Endothelial cell of umbilical vein (primary cell): ENCODE measurements at regions not wholly inside any gene's neighbourhood (a gene's known extent, or its start where the extent isn't known, plus 50 kb on each side); places are given as distances from the start of the nearest gene placed in this dataset.

Experiments
- CTCF ChIP-seq, 2 donors: IDR thresholded peaks; 1 replicate in 1 of 2; 2 replicates in 1 of 2; pipeline ENCODE4 v1.5.1; 2011; ENCODE audit warnings: low read length in 2 of 2, mild to moderate bottlenecking in 2 of 2, moderate library complexity in 2 of 2, control low read depth in 1 of 2, inconsistent platforms in 1 of 2, low read depth in 1 of 2; ENCODE audit not compliant: insufficient read depth in 1 of 2; ENCODE audit errors: extremely low read depth in 1 of 2
- POLR2A ChIP-seq: IDR thresholded peaks from 2 replicates; pipeline ENCODE4 v1.6.1; 2012; ENCODE audit warnings: low read depth, mild to moderate bottlenecking, control low read depth, low read length

DNA sequence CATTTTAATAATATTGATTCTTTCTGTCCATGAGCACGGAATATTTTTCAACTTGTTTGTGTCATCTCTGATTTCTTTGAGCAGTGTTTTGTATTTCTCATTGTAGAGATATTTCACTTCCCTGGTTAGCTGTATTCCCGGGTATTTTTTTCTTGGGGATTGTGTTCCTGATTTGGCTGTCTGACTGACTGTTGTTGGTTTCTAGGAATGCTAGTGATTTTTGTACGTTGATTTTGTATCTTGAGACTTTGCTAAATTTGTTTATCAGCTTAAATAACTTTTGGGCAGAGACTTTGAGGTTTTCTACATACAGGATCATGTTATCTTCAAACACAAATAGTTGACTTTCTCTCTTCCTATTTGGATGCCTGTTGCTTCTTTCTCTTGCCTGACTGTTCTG lies 418.8 kb upstream of the ALCAM start:
- TF ChIP-seq CTCF (IDR thresholded peaks at IDR 0.05; ENCODE audit: extremely low read depth in 1 of 2, insufficient read depth in 1 of 2, low read depth in 1 of 2, low read length in 2 of 2) = no peak
- no peak for TF ChIP-seq POLR2A
